ENCODE measurements at regions not wholly inside any gene's neighbourhood (a gene's known extent, or its start where the extent isn't known, plus 50 kb on each side); places are given as distances from the start of the nearest gene placed in this dataset.

GRCh38 chr13:111045170-111045569, 69.9 kb upstream of the ARHGEF7 start:
- peaks cover 0 to 15% of the 10 kb centered on the region in 2 donors for H3K4me1 ChIP-seq
- H3K9me3 ChIP-seq: no peaks in the 10 kb centered on the region
- no peak for DNase-seq
- no peaks in the 10 kb centered on the region for H3K27me3 ChIP-seq
- intact Hi-C loops (cut with DNase I; ENCODE audit: low total_unique reads): loop anchor here (5.0 kb wide), 1 partner anchor 178 kb away; no protein-coding TSS in a partner anchor
- no peak overlapping the region for H3K4me3 ChIP-seq
- H3K27ac ChIP-seq: peak overlapping the region in 1 of 4 donors; percentile 83
- no peak for ATAC-seq
- TF ChIP-seq CTCF (IDR thresholded peaks at IDR 0.05 in 4 of 5, conservative IDR thresholded peaks at IDR 0.05 in 1 of 5): no peak
- TF ChIP-seq POLR2A (IDR thresholded peaks at IDR 0.05): no peak
- no peaks in the 10 kb centered on the region for H3K36me3 ChIP-seq
- in situ Hi-C loops (cut with MboI; ENCODE audit: low sequenced_read_pairs in 4 of 4): no loop called here

GRCh38 chr13:111044087-111044830, 70.9 kb upstream of the ARHGEF7 start:
- peaks cover 0 to 15% of the 10 kb centered on the region in 2 donors for H3K4me1 ChIP-seq
- no peaks in the 10 kb centered on the region for H3K27me3 ChIP-seq
- ATAC-seq: no peak
- no peak overlapping the region for H3K27ac ChIP-seq
- no peak for DNase-seq
- no peaks in the 10 kb centered on the region for H3K9me3 ChIP-seq
- intact Hi-C loops (cut with DNase I; ENCODE audit: low total_unique reads) (no loop called here), in situ Hi-C loops (cut with MboI; ENCODE audit: low sequenced_read_pairs in 4 of 4) (no loop called here)
- no peak overlapping the region for H3K4me3 ChIP-seq
- TF ChIP-seq CTCF (IDR thresholded peaks at IDR 0.05 in 4 of 5, conservative IDR thresholded peaks at IDR 0.05 in 1 of 5): no peak
- no peak for TF ChIP-seq POLR2A (IDR thresholded peaks at IDR 0.05)
- H3K36me3 ChIP-seq: no peaks in the 10 kb centered on the region

GRCh38 chr13:111043575-111043982, 71.5 kb upstream of the ARHGEF7 start:
- peaks cover 0 to 15% of the 10 kb centered on the region in 2 donors for H3K4me1 ChIP-seq
- DNase-seq (peak; percentile 17 to 45), ATAC-seq (peak; percentile 26 to 28)
- no peak overlapping the region for H3K4me3 ChIP-seq
- TF ChIP-seq POLR2A (IDR thresholded peaks at IDR 0.05): peak in 1 of 2 donors; percentile 11
- TF ChIP-seq CTCF (IDR thresholded peaks at IDR 0.05 in 4 of 5, conservative IDR thresholded peaks at IDR 0.05 in 1 of 5): no peak
- no peaks in the 10 kb centered on the region for H3K36me3 ChIP-seq
- no peak overlapping the region for H3K27ac ChIP-seq
- no peaks in the 10 kb centered on the region for H3K9me3 ChIP-seq
- in situ Hi-C loops (cut with MboI; ENCODE audit: low sequenced_read_pairs in 4 of 4) (no loop called here), intact Hi-C loops (cut with DNase I; ENCODE audit: low total_unique reads) (no loop called here)
- H3K27me3 ChIP-seq: no peaks in the 10 kb centered on the region

GRCh38 chr13:111042661-111043226, 72.4 kb upstream of the ARHGEF7 start:
- DNase-seq: no peak
- H3K4me3 ChIP-seq: no peak overlapping the region
- no peaks in the 10 kb centered on the region for H3K9me3 ChIP-seq
- ATAC-seq: no peak
- H3K27ac ChIP-seq: peak overlapping the region in 3 of 4 donors; percentile 9 to 41 (median 29)
- TF ChIP-seq POLR2A (IDR thresholded peaks at IDR 0.05): no peak
- no peak for TF ChIP-seq CTCF (IDR thresholded peaks at IDR 0.05 in 4 of 5, conservative IDR thresholded peaks at IDR 0.05 in 1 of 5)
- H3K27me3 ChIP-seq: peaks cover 0 to 4% (median 0%) of the 10 kb centered on the region in 3 donors
- in situ Hi-C loops (cut with MboI; ENCODE audit: low sequenced_read_pairs in 4 of 4) (no loop called here), intact Hi-C loops (cut with DNase I; ENCODE audit: low total_unique reads) (no loop called here)
- H3K4me1 ChIP-seq: peaks cover 0 to 15% of the 10 kb centered on the region in 2 donors
- H3K36me3 ChIP-seq: no peaks in the 10 kb centered on the region

All from gastrocnemius medialis (tissue), 4 donors.